AG04450 (cell line): ENCODE measurements at regions not wholly inside any gene's neighbourhood (a gene's known extent, or its start where the extent isn't known, plus 50 kb on each side); places are given as distances from the start of the nearest gene placed in this dataset.

Experiments
- CTCF ChIA-PET: fragments of 300-600, 350-600 bp; formaldehyde crosslinking; extraction: SDS; loops from one replicate; lab custom pipeline; 2022; ENCODE audit warnings: antibody characterized with exemption, inconsistent platforms; lab: Charles Lee
- POLR2A ChIA-PET: fragments of 350-600 bp; formaldehyde crosslinking; extraction: SDS; loops from one replicate; lab custom pipeline; 2021; ENCODE audit warnings: antibody characterized with exemption, inconsistent platforms; lab: Yijun Ruan, JAX
- DNase-seq: peaks from one replicate; pipeline ENCODE4 v3.0.0-alpha.2; 2011; ENCODE audit warnings: low read depth, low spot score
- H3K27ac ChIP-seq: one replicate; pipeline ENCODE4 v1.5.1; 2012; ENCODE audit warnings: low read depth, low read length, control low read depth
- H3K27me3 ChIP-seq: one replicate; pipeline ENCODE4 v1.6.0; 2012; ENCODE audit warnings: low read length; ENCODE audit not compliant: control insufficient read depth, insufficient read depth
- H3K4me3 ChIP-seq: 2 replicates; pipeline ENCODE4 v1.5.1; 2011; ENCODE audit warnings: mild to moderate bottlenecking, low read depth, low read length, control low read depth
- H3K9me3 ChIP-seq: 2 replicates; pipeline ENCODE4 v1.5.1; 2012; ENCODE audit warnings: low read length; ENCODE audit not compliant: control insufficient read depth, insufficient read depth
- TF ChIP-seq, protein P1 (sequence below): IDR thresholded peaks from 2 replicates; pipeline ENCODE4 v1.5.1; 2011; ENCODE audit warnings: low read depth, low read length, control low read depth, inconsistent platforms

DNA sequence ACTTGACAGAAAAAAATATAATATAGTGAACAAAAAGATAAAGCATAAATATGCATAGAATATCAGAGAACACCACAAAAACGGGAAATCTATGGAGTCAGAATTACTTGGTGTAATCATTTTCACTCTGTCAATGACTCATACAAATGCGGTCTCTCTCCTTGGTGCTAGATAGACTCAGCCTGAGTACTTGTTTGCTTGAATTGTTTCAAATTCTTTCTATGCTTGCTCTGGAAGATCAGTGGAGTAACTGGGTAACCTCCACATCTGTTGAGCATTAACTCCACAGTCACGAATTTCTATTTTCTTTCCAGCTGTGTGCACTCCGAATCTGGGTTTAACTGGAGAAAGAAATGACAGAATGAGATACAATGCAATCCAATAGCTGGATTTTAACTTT is 760.4 kb downstream of the ZPLD1 start:
- ChIA-PET POLR2A (no interaction called here), CTCF (no interaction called here)
- no peak for DNase-seq

DNA sequence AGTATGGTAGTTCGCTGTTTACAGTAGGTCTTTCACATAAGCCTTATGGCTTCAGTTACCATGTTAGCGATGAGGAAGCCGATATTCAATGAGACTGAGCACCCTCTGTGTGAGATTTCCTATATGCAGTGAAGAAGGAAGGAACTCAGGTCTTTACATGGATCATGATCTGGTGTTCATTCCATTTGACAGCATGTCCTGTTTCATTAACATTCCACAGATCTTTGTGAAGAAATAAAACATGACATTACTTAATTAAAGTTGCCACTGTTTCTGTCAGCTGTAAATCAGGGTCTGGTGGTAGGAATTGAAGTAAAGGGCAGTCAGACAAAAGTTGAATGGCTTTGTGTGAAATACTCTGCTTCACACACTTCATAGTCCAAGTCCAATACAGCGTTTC is 768.6 kb downstream of the ZPLD1 start:
- Histone ChIP-seq H3K27me3 (no peaks in the 10 kb centered on the region), H3K27ac (no peak overlapping the region), H3K4me3 (no peak overlapping the region), H3K9me3 (no peaks in the 10 kb centered on the region)
- TF ChIP-seq, protein P1, sequence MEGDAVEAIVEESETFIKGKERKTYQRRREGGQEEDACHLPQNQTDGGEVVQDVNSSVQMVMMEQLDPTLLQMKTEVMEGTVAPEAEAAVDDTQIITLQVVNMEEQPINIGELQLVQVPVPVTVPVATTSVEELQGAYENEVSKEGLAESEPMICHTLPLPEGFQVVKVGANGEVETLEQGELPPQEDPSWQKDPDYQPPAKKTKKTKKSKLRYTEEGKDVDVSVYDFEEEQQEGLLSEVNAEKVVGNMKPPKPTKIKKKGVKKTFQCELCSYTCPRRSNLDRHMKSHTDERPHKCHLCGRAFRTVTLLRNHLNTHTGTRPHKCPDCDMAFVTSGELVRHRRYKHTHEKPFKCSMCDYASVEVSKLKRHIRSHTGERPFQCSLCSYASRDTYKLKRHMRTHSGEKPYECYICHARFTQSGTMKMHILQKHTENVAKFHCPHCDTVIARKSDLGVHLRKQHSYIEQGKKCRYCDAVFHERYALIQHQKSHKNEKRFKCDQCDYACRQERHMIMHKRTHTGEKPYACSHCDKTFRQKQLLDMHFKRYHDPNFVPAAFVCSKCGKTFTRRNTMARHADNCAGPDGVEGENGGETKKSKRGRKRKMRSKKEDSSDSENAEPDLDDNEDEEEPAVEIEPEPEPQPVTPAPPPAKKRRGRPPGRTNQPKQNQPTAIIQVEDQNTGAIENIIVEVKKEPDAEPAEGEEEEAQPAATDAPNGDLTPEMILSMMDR = no peak
- no peak for DNase-seq
- CTCF ChIA-PET = no interaction called here
- POLR2A ChIA-PET = no interaction called here

More for the DNA sequence above, 760.4 kb downstream of the ZPLD1 start:
- H3K27ac ChIP-seq = no peak overlapping the region
- TF ChIP-seq, protein P1 = no peak
- H3K4me3 ChIP-seq = no peak overlapping the region
- no peaks in the 10 kb centered on the region for H3K27me3 ChIP-seq
- no peaks in the 10 kb centered on the region for H3K9me3 ChIP-seq

DNA sequence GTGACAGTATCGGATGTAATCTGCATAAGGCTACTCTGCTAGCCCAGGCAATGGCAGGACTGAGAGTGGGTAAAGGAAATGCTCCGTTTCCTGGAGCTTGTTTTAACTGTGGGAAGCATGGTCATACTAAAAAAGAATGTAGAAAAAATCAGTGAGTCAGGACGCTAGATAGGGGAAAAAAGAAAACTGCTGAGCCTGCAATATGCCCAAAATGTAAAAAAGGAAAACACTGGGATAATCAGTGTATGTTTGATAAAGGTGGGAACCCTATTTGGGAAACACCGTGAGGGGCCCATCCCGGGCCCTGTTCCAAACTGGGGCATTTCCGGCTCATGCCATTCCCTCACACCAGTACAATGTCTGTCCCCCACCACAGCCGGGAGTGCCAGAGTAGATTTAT is 775.8 kb downstream of the ZPLD1 start:
- DNase-seq = no peak
- CTCF ChIA-PET = no interaction called here
- Histone ChIP-seq H3K9me3 (no peaks in the 10 kb centered on the region), H3K27me3 (no peaks in the 10 kb centered on the region), H3K4me3 (no peak overlapping the region), H3K27ac (no peak overlapping the region)
- POLR2A ChIA-PET = no interaction called here
- TF ChIP-seq, protein P1 = no peak

DNA sequence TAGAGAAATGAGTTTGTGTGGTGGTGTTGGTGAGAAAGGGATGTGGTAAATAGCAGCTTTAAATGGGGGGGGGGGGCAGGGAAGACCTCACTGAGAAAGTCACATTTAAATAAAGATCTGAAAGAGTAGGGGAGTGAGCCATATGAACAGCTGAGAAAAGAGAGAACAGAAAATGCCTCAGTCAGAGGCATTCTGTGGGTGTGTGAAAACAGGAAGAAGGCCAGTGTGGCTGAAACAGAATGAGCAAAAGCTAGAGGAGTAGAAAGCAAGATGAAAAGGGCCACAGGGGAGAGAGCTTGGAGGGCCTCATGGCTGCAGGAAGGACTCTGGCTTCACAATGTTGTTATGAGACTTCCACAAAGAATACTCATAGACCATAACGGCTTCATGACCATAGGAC is 783.3 kb downstream of the ZPLD1 start:
- ChIA-PET CTCF (no interaction called here), POLR2A (no interaction called here)
- Histone ChIP-seq H3K27me3 (no peaks in the 10 kb centered on the region), H3K9me3 (no peaks in the 10 kb centered on the region), H3K27ac (no peak overlapping the region), H3K4me3 (no peak overlapping the region)
- TF ChIP-seq, protein P1 = no peak
- no peak for DNase-seq

DNA sequence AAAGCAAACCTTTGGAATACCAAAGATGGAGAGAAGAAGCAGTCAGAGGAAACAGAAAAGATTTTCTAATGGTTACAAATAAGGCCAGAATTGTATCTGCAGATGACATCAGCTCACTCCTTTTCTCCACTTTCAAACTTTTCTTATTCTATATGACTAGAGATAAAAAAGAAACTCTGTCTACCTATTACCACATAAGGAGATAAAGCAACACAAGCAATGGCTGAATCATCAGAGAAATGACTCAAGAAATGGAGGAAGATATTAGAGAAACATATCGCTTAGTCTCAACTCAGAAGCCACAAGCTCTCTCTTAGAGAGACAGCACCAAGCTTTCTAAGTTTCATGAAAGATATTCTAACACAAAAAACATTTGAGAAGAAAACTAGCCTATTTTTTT is 784.0 kb downstream of the ZPLD1 start:
- no peaks in the 10 kb centered on the region for H3K9me3 ChIP-seq
- H3K4me3 ChIP-seq = no peak overlapping the region
- no peak for DNase-seq
- H3K27me3 ChIP-seq = no peaks in the 10 kb centered on the region
- TF ChIP-seq, protein P1 = no peak
- CTCF ChIA-PET = no interaction called here
- no peak overlapping the region for H3K27ac ChIP-seq
- POLR2A ChIA-PET = no interaction called here
